ENCODE measurements at regions not wholly inside any gene's neighbourhood (a gene's known extent, or its start where the extent isn't known, plus 50 kb on each side); places are given as distances from the start of the nearest gene placed in this dataset.

- no peak for TF ChIP-seq GMEB2 (CRISPR knock-in tag; IDR thresholded peaks at IDR 0.05; ENCODE audit: low read depth)
- no peak for TF ChIP-seq JUN (CRISPR knock-in tag; IDR thresholded peaks at IDR 0.05)
- no peak for TF ChIP-seq ZNF282 (IDR thresholded peaks at IDR 0.05; ENCODE audit: partially characterized antibody)
- TF ChIP-seq GABPB1 (CRISPR knock-in tag; IDR thresholded peaks at IDR 0.05), result no peak
- no peak for TF ChIP-seq ZBTB38 (CRISPR knock-in tag; IDR thresholded peaks at IDR 0.05)
- TF ChIP-seq ZNF709 (CRISPR knock-in tag; IDR thresholded peaks at IDR 0.05), result no peak
- TF ChIP-seq ZFYVE20 (CRISPR knock-in tag; IDR thresholded peaks at IDR 0.05; ENCODE audit: borderline replicate concordance, low read depth), result no peak
- TF ChIP-seq FOXM1 (CRISPR knock-in tag; IDR thresholded peaks at IDR 0.05), result no peak
Measured at GRCh38 chr3:46119253-46119652, 88.9 kb downstream of the CCR1 start (continued).

GRCh38 chr3:46116996-46117395, 89.7 kb upstream of the XCR1 start:
- ChIA-PET POLR2A (no interaction called here), CTCF (ENCODE audit: low intra/inter-chr PET ratio, low total read pairs) (no interaction called here)
- no TSS peak for BruUV-seq (replicated peaks)
- no peaks in the 10 kb centered on the region for H3K36me3 ChIP-seq (replicated peaks in 1 of 2; ENCODE audit: control insufficient read depth in 1 of 2, insufficient read depth in 2 of 2, low read length in 2 of 2)
- ATAC-seq, result no peak
- no peak for TF ChIP-seq ZNF263 (CRISPR knock-in tag; IDR thresholded peaks at IDR 0.05)
- TF ChIP-seq ZXDC (CRISPR knock-in tag; IDR thresholded peaks at IDR 0.05), result no peak
- TF ChIP-seq USF2 (IDR thresholded peaks at IDR 0.05; ENCODE audit: low read depth, low read length), result no peak
- no peak for TF ChIP-seq USF2 (CRISPR knock-in tag; IDR thresholded peaks at IDR 0.05; ENCODE audit: borderline replicate concordance)
- no peak for TF ChIP-seq JDP2 (CRISPR knock-in tag; IDR thresholded peaks at IDR 0.05; ENCODE audit: borderline replicate concordance)
- intact Hi-C loops (cut with micrococcal nuclease; ENCODE audit: unreplicated experiment), result no loop called here
- H3K4me2 ChIP-seq (ENCODE audit: low read depth, low read length), result no peak overlapping the region
- in situ Hi-C loops (cut with HindIII; ENCODE audit: extremely low pct_ligation_motif_present, low pct_unique_long_range_greater_than_20kb), result no loop called here
- no peaks in the 10 kb centered on the region for H3K79me2 ChIP-seq (ENCODE audit: insufficient read depth, low read length)
- WGBS (ENCODE audit: low lambda C conversion rate), result 64% methylated on average over 4 of the region's 4 CpGs
- no peaks in the 10 kb centered on the region for H3K27me3 ChIP-seq (ENCODE audit: control insufficient read depth in 1 of 2, insufficient read depth in 2 of 2, low read length in 2 of 2)
- no peak overlapping the region for H3K4me3 ChIP-seq (replicated peaks in 1 of 3; ENCODE audit: insufficient read depth in 1 of 3, low read depth in 2 of 3, low read length in 3 of 3)
- no peaks in the 10 kb centered on the region for H3K9me3 ChIP-seq (ENCODE audit: low read length)
- no peak for FAIRE-seq
- H3K9ac ChIP-seq (ENCODE audit: insufficient read depth, low read depth, low read length), result no peak overlapping the region
- DNase-seq (ENCODE audit: low spot score), result no peak
- H3K4me1 ChIP-seq (ENCODE audit: insufficient read depth, low read length), result peaks cover 11% of the 10 kb centered on the region
- H3K27ac ChIP-seq (ENCODE audit: extremely low read length, insufficient read depth, low read length), result no peak overlapping the region
- H2AFZ ChIP-seq (ENCODE audit: low read length), result no peak overlapping the region
- H4K20me1 ChIP-seq (ENCODE audit: insufficient read depth, low read length), result no peaks in the 10 kb centered on the region

Measured in HepG2 (cell line).